ENCODE measurements at regions not wholly inside any gene's neighbourhood (a gene's known extent, or its start where the extent isn't known, plus 50 kb on each side); places are given as distances from the start of the nearest gene placed in this dataset.
"Not testable (repeated sequence)": the region's sequence is repeated elsewhere in the genome, so short reads cannot be mapped to it uniquely, and the experiment has no call there.

- intact Hi-C loops (cut with DNase I), result no loop called here
- no peak for DNase-seq (ENCODE audit: low spot score)
Observed at GRCh38 chrX:4118666-4119530, 405.4 kb upstream of the PRKX start.

DNA sequence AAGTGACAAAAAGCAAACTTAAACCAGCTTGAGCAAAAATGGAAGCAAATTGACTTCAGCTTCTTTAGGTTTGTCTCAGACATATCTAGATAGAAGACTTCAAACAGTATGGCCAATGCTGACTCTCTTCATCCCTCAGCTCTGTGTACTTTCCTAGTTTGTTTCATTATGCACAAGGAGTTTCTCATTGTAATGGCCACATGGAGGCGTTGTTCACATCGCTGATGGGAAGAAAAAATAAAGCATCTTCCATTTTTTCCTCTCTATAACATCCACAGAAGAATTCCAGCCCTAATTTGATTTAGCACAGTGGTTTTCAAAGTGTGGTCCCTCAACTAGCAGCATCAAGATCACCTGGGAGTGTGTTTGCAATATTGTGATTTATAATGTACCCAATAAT is 397.5 kb upstream of the PRKX start:
- intact Hi-C loops (cut with DNase I), result no loop called here

GRCh38 chrX:4094926-4095325 is 381.5 kb upstream of the PRKX start:
- intact Hi-C loops (cut with DNase I), result no loop called here

More for the DNA sequence above, 397.5 kb upstream of the PRKX start:
- DNase-seq (ENCODE audit: low spot score), result no peak

GRCh38 chrX:4091046-4091760 is 377.8 kb upstream of the PRKX start:
- DNase-seq (ENCODE audit: low spot score), result no peak
- intact Hi-C loops (cut with DNase I), result no loop called here

More at GRCh38 chrX:4094926-4095325, 381.5 kb upstream of the PRKX start:
- DNase-seq (ENCODE audit: low spot score), result no peak

DNA sequence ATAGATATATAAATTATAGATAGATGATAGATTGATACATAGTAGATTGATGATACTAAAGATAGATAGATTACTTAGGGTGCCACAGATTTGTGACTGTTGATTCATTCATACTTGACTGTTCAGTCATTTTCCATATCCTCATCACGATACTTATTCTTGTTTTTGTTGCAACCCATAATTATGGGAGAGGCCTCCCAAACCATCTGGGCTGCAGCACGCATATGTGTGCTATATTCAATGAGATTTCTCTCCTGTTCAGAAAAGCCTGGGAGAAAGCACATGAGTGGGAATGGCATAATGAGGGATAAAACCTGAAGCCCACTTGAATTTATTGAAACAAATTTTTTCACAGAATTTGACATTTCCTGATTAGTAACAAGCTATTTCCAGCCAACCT is 346.4 kb upstream of the PRKX start:
- intact Hi-C loops (cut with DNase I), result no loop called here
- no peak for DNase-seq (ENCODE audit: low spot score)

- intact Hi-C loops (cut with DNase I), result no loop called here
- DNase-seq (ENCODE audit: low spot score), result no peak
Observed at GRCh38 chrX:4043951-4044350, 330.5 kb upstream of the PRKX start.

GRCh38 chrX:4035874-4036273 is 322.4 kb upstream of the PRKX start:
- no peak for DNase-seq (ENCODE audit: low spot score)
- intact Hi-C loops (cut with DNase I), result no loop called here

- DNase-seq (ENCODE audit: low spot score), result no peak
- intact Hi-C loops (cut with DNase I), result no loop called here
Observed at GRCh38 chrX:4028151-4028550, 314.7 kb upstream of the PRKX start.

DNA sequence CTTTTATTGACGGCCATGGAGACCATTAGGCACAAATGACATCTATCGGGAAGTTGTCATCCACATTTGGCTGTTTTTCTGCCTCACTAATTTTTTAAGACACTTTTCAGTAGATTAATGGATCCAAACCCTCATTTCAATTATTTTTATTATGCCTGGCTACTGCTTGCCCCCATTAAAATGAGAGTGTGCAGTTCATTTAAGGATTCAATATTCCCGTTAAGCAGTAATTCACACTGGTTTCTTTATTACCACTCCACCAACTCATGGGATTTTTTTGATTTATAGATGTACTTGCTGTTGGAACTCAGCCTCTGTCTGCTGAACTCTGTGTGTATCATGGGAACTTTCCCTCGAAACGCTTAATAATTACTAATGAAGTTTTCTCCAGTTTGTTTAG is 291.8 kb upstream of the PRKX start:
- no peak for DNase-seq (ENCODE audit: low spot score)
- intact Hi-C loops (cut with DNase I), result no loop called here

DNA sequence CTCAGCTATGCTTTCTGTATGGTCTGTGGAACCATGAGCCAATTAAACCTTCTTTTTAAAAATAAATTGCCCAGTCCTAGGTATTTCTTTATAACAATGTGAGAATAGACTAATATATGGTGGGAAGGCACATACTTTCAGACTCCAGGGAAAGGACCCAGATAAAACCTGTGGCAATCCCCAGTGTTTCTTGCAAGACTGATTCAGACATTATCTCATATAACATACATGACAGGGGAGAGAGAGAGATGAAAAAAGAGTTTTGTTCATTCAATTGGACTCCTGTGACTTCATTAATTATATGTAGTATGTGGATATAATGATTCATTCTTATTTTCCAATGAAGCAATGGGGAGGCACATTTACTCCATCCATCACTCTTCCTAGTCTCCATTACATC is 291.4 kb upstream of the PRKX start:
- no peak for DNase-seq (ENCODE audit: low spot score)
- intact Hi-C loops (cut with DNase I), result no loop called here

- DNase-seq (ENCODE audit: low spot score), result no peak
- intact Hi-C loops (cut with DNase I), result no loop called here
Observed at GRCh38 chrX:3994315-3994714, 280.9 kb upstream of the PRKX start.

GRCh38 chrX:3990569-3990968 is 277.1 kb upstream of the PRKX start:
- intact Hi-C loops (cut with DNase I), result no loop called here

DNA sequence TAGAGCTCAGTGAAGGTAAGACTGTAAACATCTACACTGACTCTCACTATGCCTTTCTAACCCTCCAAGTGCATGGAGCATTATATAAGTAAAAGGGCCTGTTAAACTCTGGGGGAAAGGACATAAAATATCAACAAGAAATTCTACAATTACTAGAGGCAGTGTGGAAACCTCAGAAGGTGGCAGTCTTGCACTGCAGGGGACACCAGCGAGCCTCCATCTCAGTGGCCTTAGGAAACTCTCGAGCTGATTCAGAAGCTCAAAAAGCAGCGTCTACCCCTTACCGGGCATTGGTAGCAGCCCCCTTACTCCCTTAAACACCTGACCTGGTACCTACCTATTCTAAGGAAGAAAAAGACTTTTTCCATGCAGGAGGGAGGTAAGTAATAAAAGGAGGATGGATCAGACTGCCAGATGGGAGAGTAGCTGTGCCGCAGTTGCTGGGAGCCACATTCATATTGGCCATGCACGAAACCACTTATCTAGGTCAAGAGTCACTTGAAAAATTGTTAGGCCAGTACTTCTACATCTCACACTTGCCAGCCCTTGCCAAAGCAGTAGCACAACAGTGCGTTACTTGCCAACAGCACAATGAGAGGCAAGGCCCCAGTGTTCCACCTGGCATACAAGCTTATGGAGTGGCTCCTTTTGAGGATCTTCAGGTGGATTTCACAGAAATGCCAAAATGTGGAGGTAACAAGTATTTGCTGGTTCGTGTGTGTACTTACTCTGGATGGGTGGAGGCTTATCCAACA is 258.8 kb upstream of the PRKX start:
- intact Hi-C loops (cut with DNase I); DNase-seq (ENCODE audit: low spot score): not testable (repeated sequence)

More at GRCh38 chrX:3990569-3990968, 277.1 kb upstream of the PRKX start:
- DNase-seq (ENCODE audit: low spot score), result no peak

- DNase-seq (ENCODE audit: low spot score), result no peak
- intact Hi-C loops (cut with DNase I), result no loop called here
Observed at GRCh38 chrX:3968749-3969148, 255.3 kb upstream of the PRKX start.

GRCh38 chrX:3963980-3964379 is 250.5 kb upstream of the PRKX start:
- DNase-seq (ENCODE audit: low spot score), result no peak
- intact Hi-C loops (cut with DNase I), result no loop called here

GRCh38 chrX:3962511-3963311 is 249.3 kb upstream of the PRKX start:
- DNase-seq (ENCODE audit: low spot score), result no peak

GRCh38 chrX:3960952-3961351 is 247.5 kb upstream of the PRKX start:
- intact Hi-C loops (cut with DNase I), result no loop called here
- DNase-seq (ENCODE audit: low spot score), result no peak

More at GRCh38 chrX:3962511-3963311, 249.3 kb upstream of the PRKX start:
- intact Hi-C loops (cut with DNase I), result no loop called here

DNA sequence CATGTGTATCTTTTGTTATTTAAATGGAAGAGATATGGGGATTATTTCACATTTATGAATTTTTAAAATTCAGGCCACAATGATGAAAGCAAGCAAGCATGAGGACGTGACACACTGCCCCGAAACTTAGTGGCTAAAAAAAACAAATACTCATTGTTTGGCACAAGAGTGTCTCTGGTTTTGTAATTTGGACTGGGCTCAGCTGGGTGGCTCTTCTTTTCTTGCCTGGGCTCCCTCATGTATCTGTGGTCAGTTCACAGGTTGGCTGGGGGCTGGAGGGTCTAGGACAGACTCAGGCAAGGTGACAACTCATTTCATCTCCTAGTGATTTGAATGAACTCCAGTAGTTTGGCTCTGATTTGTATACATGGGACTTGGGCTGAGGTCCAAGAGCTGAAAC is 238.4 kb upstream of the PRKX start:
- DNase-seq (ENCODE audit: low spot score), result no peak

DNA sequence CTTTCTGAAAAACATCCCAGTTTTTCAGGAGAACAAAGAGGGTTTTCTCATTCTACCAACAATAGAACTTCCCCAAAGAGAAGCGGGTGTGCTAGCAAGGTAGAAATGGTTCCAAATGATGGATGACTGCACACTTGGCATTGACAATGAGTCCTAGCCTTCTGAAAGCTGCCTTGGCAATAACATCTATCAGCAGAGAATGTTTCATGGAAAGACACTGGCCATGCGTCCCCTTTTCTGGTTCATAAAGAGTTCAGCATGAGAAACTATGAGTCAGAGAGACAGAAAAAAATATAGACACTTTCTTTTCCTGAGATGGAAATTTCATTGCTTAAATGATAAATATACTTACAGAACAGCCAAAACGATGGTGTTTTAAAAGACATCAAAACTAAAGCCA is 236.9 kb upstream of the PRKX start:
- intact Hi-C loops (cut with DNase I), result no loop called here
- no peak for DNase-seq (ENCODE audit: low spot score)

More for the DNA sequence above, 238.4 kb upstream of the PRKX start:
- intact Hi-C loops (cut with DNase I), result no loop called here
